ENCODE measurements at regions not wholly inside any gene's neighbourhood (a gene's known extent, or its start where the extent isn't known, plus 50 kb on each side); places are given as distances from the start of the nearest gene placed in this dataset.

DNA sequence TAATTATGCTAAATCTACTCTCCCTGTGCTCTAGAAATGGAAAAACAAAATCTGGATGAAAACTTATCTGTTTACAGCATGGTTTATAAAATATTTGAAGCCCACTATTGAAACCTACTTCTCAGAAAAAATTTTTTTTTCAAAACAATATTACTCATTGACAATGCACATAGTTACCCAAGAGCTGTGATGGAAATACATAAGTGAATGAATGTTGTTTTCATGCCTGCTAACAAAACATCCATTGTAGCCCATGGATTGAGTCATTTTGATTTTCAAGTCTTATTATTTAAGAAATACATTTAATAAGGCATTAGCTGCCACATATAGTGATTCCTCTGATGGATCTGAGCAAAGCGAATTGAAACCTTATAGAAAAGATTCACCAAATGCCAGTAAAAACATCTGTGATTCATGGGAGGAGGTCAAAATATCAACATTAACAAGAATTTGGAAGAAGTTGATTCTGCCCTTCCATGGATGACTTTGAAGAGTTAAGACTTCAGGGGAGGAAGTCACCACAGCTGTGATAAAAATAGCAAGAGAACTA lies 144.7 kb upstream of the HHIP start (continued):
- TF ChIP-seq, protein P1, sequence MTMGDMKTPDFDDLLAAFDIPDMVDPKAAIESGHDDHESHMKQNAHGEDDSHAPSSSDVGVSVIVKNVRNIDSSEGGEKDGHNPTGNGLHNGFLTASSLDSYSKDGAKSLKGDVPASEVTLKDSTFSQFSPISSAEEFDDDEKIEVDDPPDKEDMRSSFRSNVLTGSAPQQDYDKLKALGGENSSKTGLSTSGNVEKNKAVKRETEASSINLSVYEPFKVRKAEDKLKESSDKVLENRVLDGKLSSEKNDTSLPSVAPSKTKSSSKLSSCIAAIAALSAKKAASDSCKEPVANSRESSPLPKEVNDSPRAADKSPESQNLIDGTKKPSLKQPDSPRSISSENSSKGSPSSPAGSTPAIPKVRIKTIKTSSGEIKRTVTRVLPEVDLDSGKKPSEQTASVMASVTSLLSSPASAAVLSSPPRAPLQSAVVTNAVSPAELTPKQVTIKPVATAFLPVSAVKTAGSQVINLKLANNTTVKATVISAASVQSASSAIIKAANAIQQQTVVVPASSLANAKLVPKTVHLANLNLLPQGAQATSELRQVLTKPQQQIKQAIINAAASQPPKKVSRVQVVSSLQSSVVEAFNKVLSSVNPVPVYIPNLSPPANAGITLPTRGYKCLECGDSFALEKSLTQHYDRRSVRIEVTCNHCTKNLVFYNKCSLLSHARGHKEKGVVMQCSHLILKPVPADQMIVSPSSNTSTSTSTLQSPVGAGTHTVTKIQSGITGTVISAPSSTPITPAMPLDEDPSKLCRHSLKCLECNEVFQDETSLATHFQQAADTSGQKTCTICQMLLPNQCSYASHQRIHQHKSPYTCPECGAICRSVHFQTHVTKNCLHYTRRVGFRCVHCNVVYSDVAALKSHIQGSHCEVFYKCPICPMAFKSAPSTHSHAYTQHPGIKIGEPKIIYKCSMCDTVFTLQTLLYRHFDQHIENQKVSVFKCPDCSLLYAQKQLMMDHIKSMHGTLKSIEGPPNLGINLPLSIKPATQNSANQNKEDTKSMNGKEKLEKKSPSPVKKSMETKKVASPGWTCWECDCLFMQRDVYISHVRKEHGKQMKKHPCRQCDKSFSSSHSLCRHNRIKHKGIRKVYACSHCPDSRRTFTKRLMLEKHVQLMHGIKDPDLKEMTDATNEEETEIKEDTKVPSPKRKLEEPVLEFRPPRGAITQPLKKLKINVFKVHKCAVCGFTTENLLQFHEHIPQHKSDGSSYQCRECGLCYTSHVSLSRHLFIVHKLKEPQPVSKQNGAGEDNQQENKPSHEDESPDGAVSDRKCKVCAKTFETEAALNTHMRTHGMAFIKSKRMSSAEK (CRISPR knock-in tag; IDR thresholded peaks at IDR 0.05; ENCODE audit: borderline replicate concordance): no peak
- TF ChIP-seq, protein P2, sequence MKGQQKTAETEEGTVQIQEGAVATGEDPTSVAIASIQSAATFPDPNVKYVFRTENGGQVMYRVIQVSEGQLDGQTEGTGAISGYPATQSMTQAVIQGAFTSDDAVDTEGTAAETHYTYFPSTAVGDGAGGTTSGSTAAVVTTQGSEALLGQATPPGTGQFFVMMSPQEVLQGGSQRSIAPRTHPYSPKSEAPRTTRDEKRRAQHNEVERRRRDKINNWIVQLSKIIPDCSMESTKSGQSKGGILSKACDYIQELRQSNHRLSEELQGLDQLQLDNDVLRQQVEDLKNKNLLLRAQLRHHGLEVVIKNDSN (CRISPR knock-in tag; IDR thresholded peaks at IDR 0.05): no peak
- TF ChIP-seq GABPB1 (CRISPR knock-in tag; IDR thresholded peaks at IDR 0.05) (no peak), ZBTB43 (CRISPR knock-in tag; IDR thresholded peaks at IDR 0.05) (no peak), ERG (CRISPR knock-in tag; IDR thresholded peaks at IDR 0.05) (no peak), NR1H2 (CRISPR knock-in tag; IDR thresholded peaks at IDR 0.05) (no peak)

GRCh38 chr4:144504883-144505282 lies 141.1 kb upstream of the HHIP start:
- Mint-ChIP-seq H3K9me3 (peaks cover 6% of the 10 kb centered on the region), H3K27me3 (ENCODE audit: low read depth) (no peaks in the 10 kb centered on the region), H3K27ac (no peak overlapping the region), H3K36me3 (no peaks in the 10 kb centered on the region), H3K4me3 (no peak overlapping the region), H3K4me1 (peaks cover 7% of the 10 kb centered on the region)
- no peak for TF ChIP-seq ZNF232 (CRISPR knock-in tag; IDR thresholded peaks at IDR 0.05)
- no peak for TF ChIP-seq GABPB1 (CRISPR knock-in tag; IDR thresholded peaks at IDR 0.05)
- CTCF ChIA-PET: no interaction called here
- DNase-seq (ENCODE audit: low spot score) (no peak), ATAC-seq (no peak)
- POLR2A ChIA-PET: no interaction called here

- POLR2A ChIA-PET: no interaction called here
- Mint-ChIP-seq H3K27ac (no peak overlapping the region), H3K4me1 (peaks cover 7% of the 10 kb centered on the region), H3K9me3 (no peaks in the 10 kb centered on the region), H3K27me3 (ENCODE audit: low read depth) (no peaks in the 10 kb centered on the region), H3K36me3 (no peaks in the 10 kb centered on the region), H3K4me3 (no peak overlapping the region)
- DNase-seq (ENCODE audit: low spot score) (no peak), ATAC-seq (no peak)
- CTCF ChIA-PET: no interaction called here
- TF ChIP-seq ZNF232 (CRISPR knock-in tag; IDR thresholded peaks at IDR 0.05): no peak
- TF ChIP-seq, protein P3, sequence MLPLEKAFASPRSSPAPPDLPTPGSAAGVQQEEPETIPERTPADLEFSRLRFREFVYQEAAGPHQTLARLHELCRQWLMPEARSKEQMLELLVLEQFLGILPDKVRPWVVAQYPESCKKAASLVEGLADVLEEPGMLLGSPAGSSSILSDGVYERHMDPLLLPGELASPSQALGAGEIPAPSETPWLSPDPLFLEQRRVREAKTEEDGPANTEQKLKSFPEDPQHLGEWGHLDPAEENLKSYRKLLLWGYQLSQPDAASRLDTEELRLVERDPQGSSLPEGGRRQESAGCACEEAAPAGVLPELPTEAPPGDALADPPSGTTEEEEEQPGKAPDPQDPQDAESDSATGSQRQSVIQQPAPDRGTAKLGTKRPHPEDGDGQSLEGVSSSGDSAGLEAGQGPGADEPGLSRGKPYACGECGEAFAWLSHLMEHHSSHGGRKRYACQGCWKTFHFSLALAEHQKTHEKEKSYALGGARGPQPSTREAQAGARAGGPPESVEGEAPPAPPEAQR (CRISPR knock-in tag; IDR thresholded peaks at IDR 0.05): no peak
- no peak for TF ChIP-seq SMAD4 (CRISPR knock-in tag; IDR thresholded peaks at IDR 0.05)
- no peak for TF ChIP-seq ZNF396 (CRISPR knock-in tag; IDR thresholded peaks at IDR 0.05; ENCODE audit: borderline replicate concordance)
- no peak for TF ChIP-seq NFE2L1 (CRISPR knock-in tag; IDR thresholded peaks at IDR 0.05)
- TF ChIP-seq GTF2I (CRISPR knock-in tag; conservative IDR thresholded peaks at IDR 0.05): no peak
- TF ChIP-seq CREB1 (CRISPR knock-in tag; IDR thresholded peaks at IDR 0.05): no peak
- TF ChIP-seq, protein P4, sequence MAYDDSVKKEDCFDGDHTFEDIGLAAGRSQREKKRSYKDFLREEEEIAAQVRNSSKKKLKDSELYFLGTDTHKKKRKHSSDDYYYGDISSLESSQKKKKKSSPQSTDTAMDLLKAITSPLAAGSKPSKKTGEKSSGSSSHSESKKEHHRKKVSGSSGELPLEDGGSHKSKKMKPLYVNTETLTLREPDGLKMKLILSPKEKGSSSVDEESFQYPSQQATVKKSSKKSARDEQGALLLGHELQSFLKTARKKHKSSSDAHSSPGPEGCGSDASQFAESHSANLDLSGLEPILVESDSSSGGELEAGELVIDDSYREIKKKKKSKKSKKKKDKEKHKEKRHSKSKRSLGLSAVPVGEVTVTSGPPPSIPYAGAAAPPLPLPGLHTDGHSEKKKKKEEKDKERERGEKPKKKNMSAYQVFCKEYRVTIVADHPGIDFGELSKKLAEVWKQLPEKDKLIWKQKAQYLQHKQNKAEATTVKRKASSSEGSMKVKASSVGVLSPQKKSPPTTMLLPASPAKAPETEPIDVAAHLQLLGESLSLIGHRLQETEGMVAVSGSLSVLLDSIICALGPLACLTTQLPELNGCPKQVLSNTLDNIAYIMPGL (CRISPR knock-in tag; IDR thresholded peaks at IDR 0.05): no peak
- no peak for TF ChIP-seq SP1 (CRISPR knock-in tag; conservative IDR thresholded peaks at IDR 0.05)
- no peak for TF ChIP-seq RELA (CRISPR knock-in tag; IDR thresholded peaks at IDR 0.05; ENCODE audit: borderline replicate concordance)
- no peak for TF ChIP-seq GRHL2 (CRISPR knock-in tag; IDR thresholded peaks at IDR 0.05; ENCODE audit: insufficient replicate concordance, severe bottlenecking)
- no peak for TF ChIP-seq ZNF219 (CRISPR knock-in tag; IDR thresholded peaks at IDR 0.05; ENCODE audit: borderline replicate concordance)
- TF ChIP-seq ERG (CRISPR knock-in tag; IDR thresholded peaks at IDR 0.05): no peak
- TF ChIP-seq SOX15 (CRISPR knock-in tag; IDR thresholded peaks at IDR 0.05): no peak
Measured at GRCh38 chr4:144507311-144508101, 138.4 kb upstream of the HHIP start.

All from WTC11 (cell line).